GM12878 (cell line): ENCODE measurements at regions not wholly inside any gene's neighbourhood (a gene's known extent, or its start where the extent isn't known, plus 50 kb on each side); places are given as distances from the start of the nearest gene placed in this dataset.

Experiments
- ATAC-seq: fragments of 200-7000 bp; cut with Tn5 transposase; 3 replicates; pipeline ENCODE4 v1.9.1; 2020; ENCODE audit warnings: mild to moderate bottlenecking, moderate library complexity
- BruUV-seq: library from RNA; stranded (reverse); fragments of 400-500 nt; replicated peaks from 2 replicates; lab custom pipeline; 2021; lab: Mats Ljungman, UMichigan
- CTCF ChIA-PET: fragments of 300-600 bp; sonication (Branson Sonifier 250); formaldehyde crosslinking; extraction: SDS; loops from one replicate; lab custom pipeline; 2021; ENCODE audit warnings: inconsistent platforms; lab: Yijun Ruan, JAX
- POLR2A ChIA-PET: fragments of 350-600 bp; formaldehyde crosslinking; extraction: SDS; loops from one replicate; lab custom pipeline; 2021; ENCODE audit warnings: inconsistent platforms; lab: Charles Lee
- RAD21 ChIA-PET: fragments of 300-600 bp; sonication (Branson Sonifier 250); formaldehyde crosslinking; loops from one replicate; lab custom pipeline; 2023; ENCODE audit warnings: antibody characterized with exemption; ENCODE audit not compliant: unreplicated experiment; lab: Charles Lee
- SMC1A ChIA-PET: fragments of 300-600 bp; sonication (Branson Sonifier 250); formaldehyde crosslinking; loops from one replicate; lab custom pipeline; 2023; ENCODE audit not compliant: unreplicated experiment, uncharacterized antibody; lab: Charles Lee
- DNase-seq: peaks from one replicate; pipeline ENCODE4 v3.0.0-alpha.2; 2011; ENCODE audit warnings: low read depth, low spot score
- FAIRE-seq: peaks from 3 replicates; lab custom pipeline; 2011; peaks lifted over from hg19 to GRCh38; lab: Jason Lieb, UNC
- H2AFZ ChIP-seq: 2 replicates; pipeline ENCODE4 v1.6.0; 2011; ENCODE audit warnings: low read depth, low read length, control low read depth; ENCODE audit not compliant: control insufficient read depth
- H3K27ac ChIP-seq: 2 replicates; pipeline ENCODE4 v1.5.1; 2011; ENCODE audit warnings: control low read depth; ENCODE audit not compliant: control insufficient read depth, insufficient read depth
- H3K27me3 ChIP-seq, 2 experiments: replicated peaks in 1 of 2; 2 replicates each; pipeline versions ENCODE4 v1.6.0 to v1.6.1; 2011; ENCODE audit warnings: low read length in 1 of 2; ENCODE audit not compliant: control insufficient read depth in 2 of 2, insufficient read depth in 2 of 2
- H3K36me3 ChIP-seq, 2 experiments: 2 replicates each; pipeline ENCODE4 v1.5.1; 2011; ENCODE audit warnings: low read length in 1 of 2; ENCODE audit not compliant: control insufficient read depth in 2 of 2, insufficient read depth in 2 of 2
- H3K4me1 ChIP-seq: 2 replicates; pipeline ENCODE4 v1.6.1; 2011; ENCODE audit warnings: mild to moderate bottlenecking, low read length, moderate library complexity, mixed read lengths; ENCODE audit not compliant: control insufficient read depth, insufficient read depth
- H3K4me2 ChIP-seq: 2 replicates; pipeline ENCODE4 v1.6.0; 2011; ENCODE audit warnings: control low read depth; ENCODE audit not compliant: control insufficient read depth, insufficient read depth
- H3K4me3 ChIP-seq: fragments of 200-600 bp; sonication (generic); 2 replicates; pipeline ENCODE4 v1.5.1; 2016
- H3K79me2 ChIP-seq: 2 replicates; pipeline ENCODE4 v1.6.0; 2011; ENCODE audit warnings: low read length; ENCODE audit not compliant: control insufficient read depth, insufficient read depth
- H3K9ac ChIP-seq: 2 replicates; pipeline ENCODE4 v1.8.0; 2011; ENCODE audit warnings: low read length, control low read depth, mixed read lengths; ENCODE audit not compliant: control insufficient read depth, insufficient read depth
- H3K9me3 ChIP-seq: replicated peaks from 3 replicates; pipeline ENCODE4 v1.5.1; 2011; ENCODE audit warnings: mild to moderate bottlenecking, low read length; ENCODE audit not compliant: control insufficient read depth, insufficient read depth
- H4K20me1 ChIP-seq: 2 replicates; pipeline ENCODE4 v1.6.0; 2011; ENCODE audit not compliant: control insufficient read depth, insufficient read depth
- ASH2L ChIP-seq: fragments of 300-600, 200-600 bp; sonication (generic); IDR thresholded peaks from 2 replicates; pipeline ENCODE4 v1.6.1; 2017; ENCODE audit warnings: low read depth, mild to moderate bottlenecking, borderline replicate concordance
- EGR1 ChIP-seq, 2 experiments: IDR thresholded peaks; 1 replicate in 1 of 2; 2 replicates in 1 of 2; pipeline ENCODE4 v1.6.1; 2011 to 2012; ENCODE audit warnings: low read depth in 2 of 2, low read length in 2 of 2, borderline replicate concordance in 1 of 2, mild to moderate bottlenecking in 1 of 2, moderate library complexity in 1 of 2
- ESRRA ChIP-seq: IDR thresholded peaks from 2 replicates; pipeline ENCODE4 v1.6.1; 2012; ENCODE audit warnings: mild to moderate bottlenecking, low read length, improper control_type of control experiment
- IKZF1 ChIP-seq: fragments of 450-650 bp; conservative IDR thresholded peaks from 2 replicates; pipeline ENCODE4 v1.6.1; 2017; ENCODE audit warnings: antibody characterized with exemption, mild to moderate bottlenecking
- IRF4 ChIP-seq: IDR thresholded peaks from 2 replicates; pipeline ENCODE4 v1.6.1; 2011; ENCODE audit warnings: low read depth, low read length
- MTA3 ChIP-seq: IDR thresholded peaks from 2 replicates; pipeline ENCODE4 v1.6.1; 2012; ENCODE audit warnings: low read length, inconsistent platforms, borderline replicate concordance
- NFXL1 ChIP-seq: fragments of 450-650 bp; IDR thresholded peaks from 2 replicates; pipeline ENCODE4 v1.6.1; 2017; ENCODE audit warnings: antibody characterized with exemption, mild to moderate bottlenecking, borderline replicate concordance
- NFYA ChIP-seq: IDR thresholded peaks from 2 replicates; pipeline ENCODE4 v1.6.1; 2011; ENCODE audit warnings: low read depth, mild to moderate bottlenecking, low read length, improper control_type of control experiment, borderline replicate concordance
- SMAD5 ChIP-seq: IDR thresholded peaks from 2 replicates; pipeline ENCODE4 v1.6.1; 2016; ENCODE audit warnings: antibody characterized with exemption, low read depth
- SP1 ChIP-seq: IDR thresholded peaks from one replicate; pipeline ENCODE4 v1.6.1; 2011; ENCODE audit warnings: low read depth, low read length
- SRF ChIP-seq, 2 experiments: IDR thresholded peaks; 2 replicates each; pipeline ENCODE4 v1.6.1; 2011; ENCODE audit warnings: low read depth in 2 of 2, low read length in 2 of 2, mild to moderate bottlenecking in 1 of 2, moderate library complexity in 1 of 2
- WRNIP1 ChIP-seq: IDR thresholded peaks from 2 replicates; pipeline ENCODE4 v1.6.1; 2011; ENCODE audit warnings: low read depth, low read length, improper control_type of control experiment, borderline replicate concordance
- WGBS: methylation state at CpG from one replicate; pipeline ENCODE4 v1.1.6; 2016; ENCODE audit warnings: low lambda C conversion rate; ENCODE audit not compliant: insufficient replicate concordance, insufficient coverage; ENCODE audit errors: missing lambda C conversion rate; 5-methylcytosine and 5-hydroxymethylcytosine counted together
- in situ Hi-C: fragments of 300-500 bp; cut with MboI; formaldehyde crosslinking; loops from 9 replicates; pipeline ENCODE4 v1.14.3; 2018; ENCODE audit warnings: mixed read lengths
- intact Hi-C: fragments of 100-400 bp; cut with micrococcal nuclease; formaldehyde crosslinking; loops from one replicate; pipeline ENCODE4 v1.14.2; 2022; ENCODE audit not compliant: unreplicated experiment
- TF ChIP-seq, protein P1 (sequence below): fragments of 450-650 bp; IDR thresholded peaks from 2 replicates; pipeline ENCODE4 v1.6.1; 2017; ENCODE audit warnings: borderline replicate concordance
- TF ChIP-seq, protein P2 (sequence below): fragments of 450-650 bp; formaldehyde crosslinking; IDR thresholded peaks from 2 replicates; pipeline ENCODE4 v1.4.0; 2022; ENCODE audit warnings: mild to moderate bottlenecking, moderate library complexity
- TF ChIP-seq, protein P3 (sequence below): IDR thresholded peaks from 2 replicates; pipeline ENCODE4 v1.6.1; 2012; ENCODE audit warnings: low read depth, low read length, improper control_type of control experiment

DNA sequence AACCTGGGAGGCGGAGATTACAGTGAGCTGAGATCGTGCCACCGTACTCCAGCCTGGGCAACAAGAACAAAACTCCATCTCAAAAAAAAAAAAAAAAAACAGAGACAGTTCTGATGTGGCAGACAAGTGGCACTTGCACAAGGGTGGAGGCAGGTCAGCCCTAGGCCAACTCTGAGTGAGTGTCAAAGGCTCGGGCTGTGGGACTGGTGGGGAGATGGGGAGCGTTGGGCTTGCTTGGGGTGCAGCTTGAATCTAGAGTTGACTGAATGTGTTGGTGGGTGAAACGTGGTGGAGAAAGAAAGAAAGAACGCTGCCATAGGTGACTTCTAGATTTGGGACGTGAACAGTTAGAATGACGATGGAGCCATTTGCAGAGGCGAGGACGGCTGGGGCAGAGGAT, 121.3 kb upstream of the SPACA7 start (continued):
- TF ChIP-seq, protein P1, sequence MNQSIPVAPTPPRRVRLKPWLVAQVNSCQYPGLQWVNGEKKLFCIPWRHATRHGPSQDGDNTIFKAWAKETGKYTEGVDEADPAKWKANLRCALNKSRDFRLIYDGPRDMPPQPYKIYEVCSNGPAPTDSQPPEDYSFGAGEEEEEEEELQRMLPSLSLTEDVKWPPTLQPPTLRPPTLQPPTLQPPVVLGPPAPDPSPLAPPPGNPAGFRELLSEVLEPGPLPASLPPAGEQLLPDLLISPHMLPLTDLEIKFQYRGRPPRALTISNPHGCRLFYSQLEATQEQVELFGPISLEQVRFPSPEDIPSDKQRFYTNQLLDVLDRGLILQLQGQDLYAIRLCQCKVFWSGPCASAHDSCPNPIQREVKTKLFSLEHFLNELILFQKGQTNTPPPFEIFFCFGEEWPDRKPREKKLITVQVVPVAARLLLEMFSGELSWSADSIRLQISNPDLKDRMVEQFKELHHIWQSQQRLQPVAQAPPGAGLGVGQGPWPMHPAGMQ, result no peak
- no peak for TF ChIP-seq NFXL1
- no peak for TF ChIP-seq SP1

DNA sequence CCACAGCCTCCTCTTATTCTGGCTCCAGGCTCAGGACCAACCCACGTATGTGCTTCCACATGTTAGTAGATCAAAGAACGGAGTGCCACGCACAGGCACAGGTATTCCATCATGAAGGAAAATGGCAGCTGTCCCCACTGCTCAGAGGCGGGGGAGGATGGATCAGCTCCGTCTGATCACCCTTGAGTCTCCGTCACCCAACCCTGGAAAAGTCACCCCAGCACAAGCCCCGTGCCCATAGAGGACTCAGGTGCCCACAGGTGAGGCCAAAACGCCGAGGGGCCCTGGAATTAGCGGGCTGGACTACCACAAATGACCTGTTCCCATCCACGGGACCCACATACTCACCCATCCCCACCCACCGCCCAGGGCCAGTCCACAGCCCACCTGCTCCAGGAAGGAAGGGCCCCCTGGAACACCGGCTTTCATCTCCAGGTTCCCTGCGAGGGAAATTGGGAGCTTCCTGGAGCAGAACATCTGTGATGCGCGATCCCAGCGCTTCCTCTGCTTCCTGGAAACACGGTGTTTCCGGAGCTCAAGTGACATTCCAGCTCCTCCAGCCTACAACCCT, 120.5 kb upstream of the SPACA7 start:
- CTCF ChIA-PET, result interaction anchor here (1.3 kb wide), 1 partner anchor 187 kb away, joined by 3 read pairs; no protein-coding TSS in a partner anchor
- TF ChIP-seq NFYA, result no peak
- no peak for TF ChIP-seq ASH2L
- TF ChIP-seq, protein P2, sequence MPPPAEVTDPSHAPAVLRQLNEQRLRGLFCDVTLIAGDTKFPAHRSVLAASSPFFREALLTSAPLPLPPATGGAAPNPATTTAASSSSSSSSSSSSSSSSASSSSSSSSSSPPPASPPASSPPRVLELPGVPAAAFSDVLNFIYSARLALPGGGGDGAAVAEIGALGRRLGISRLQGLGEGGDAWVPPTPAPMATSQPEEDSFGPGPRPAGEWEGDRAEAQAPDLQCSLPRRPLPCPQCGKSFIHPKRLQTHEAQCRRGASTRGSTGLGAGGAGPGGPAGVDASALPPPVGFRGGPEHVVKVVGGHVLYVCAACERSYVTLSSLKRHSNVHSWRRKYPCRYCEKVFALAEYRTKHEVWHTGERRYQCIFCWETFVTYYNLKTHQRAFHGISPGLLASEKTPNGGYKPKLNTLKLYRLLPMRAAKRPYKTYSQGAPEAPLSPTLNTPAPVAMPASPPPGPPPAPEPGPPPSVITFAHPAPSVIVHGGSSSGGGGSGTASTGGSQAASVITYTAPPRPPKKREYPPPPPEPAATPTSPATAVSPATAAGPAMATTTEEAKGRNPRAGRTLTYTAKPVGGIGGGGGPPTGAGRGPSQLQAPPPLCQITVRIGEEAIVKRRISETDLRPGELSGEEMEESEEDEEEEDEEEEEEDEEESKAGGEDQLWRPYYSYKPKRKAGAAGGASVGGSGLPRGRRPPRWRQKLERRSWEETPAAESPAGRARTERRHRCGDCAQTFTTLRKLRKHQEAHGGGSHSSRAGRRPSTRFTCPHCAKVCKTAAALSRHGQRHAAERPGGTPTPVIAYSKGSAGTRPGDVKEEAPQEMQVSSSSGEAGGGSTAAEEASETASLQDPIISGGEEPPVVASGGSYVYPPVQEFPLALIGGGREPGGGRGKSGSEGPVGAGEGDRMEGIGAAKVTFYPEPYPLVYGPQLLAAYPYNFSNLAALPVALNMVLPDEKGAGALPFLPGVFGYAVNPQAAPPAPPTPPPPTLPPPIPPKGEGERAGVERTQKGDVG, result no peak
- TF ChIP-seq IKZF1, result no peak
- TF ChIP-seq, protein P3, sequence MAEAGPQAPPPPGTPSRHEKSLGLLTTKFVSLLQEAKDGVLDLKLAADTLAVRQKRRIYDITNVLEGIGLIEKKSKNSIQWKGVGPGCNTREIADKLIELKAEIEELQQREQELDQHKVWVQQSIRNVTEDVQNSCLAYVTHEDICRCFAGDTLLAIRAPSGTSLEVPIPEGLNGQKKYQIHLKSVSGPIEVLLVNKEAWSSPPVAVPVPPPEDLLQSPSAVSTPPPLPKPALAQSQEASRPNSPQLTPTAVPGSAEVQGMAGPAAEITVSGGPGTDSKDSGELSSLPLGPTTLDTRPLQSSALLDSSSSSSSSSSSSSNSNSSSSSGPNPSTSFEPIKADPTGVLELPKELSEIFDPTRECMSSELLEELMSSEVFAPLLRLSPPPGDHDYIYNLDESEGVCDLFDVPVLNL, result no peak
- TF ChIP-seq ESRRA, result no peak
- no peak for TF ChIP-seq WRNIP1
- no peak for TF ChIP-seq SRF (IDR thresholded peaks at IDR 0.05; ENCODE audit: low read depth in 2 of 2, low read length in 2 of 2)
- TF ChIP-seq MTA3, result no peak
- TF ChIP-seq IRF4, result no peak
- TF ChIP-seq SMAD5, result no peak
- no peak for TF ChIP-seq EGR1 (IDR thresholded peaks at IDR 0.05; ENCODE audit: borderline replicate concordance in 1 of 2, low read depth in 2 of 2, low read length in 2 of 2)

More for the DNA sequence above, 120.5 kb upstream of the SPACA7 start:
- ChIA-PET SMC1A (interaction anchor here (1.1 kb wide), 1 partner anchor 16 kb away, joined by 3 read pairs; no protein-coding TSS in a partner anchor), RAD21 (no interaction called here), POLR2A (no interaction called here)
- WGBS, result 39% methylated on average over 19 of the region's 19 CpGs
- in situ Hi-C loops (no loop called here), intact Hi-C loops (no loop called here)
- Histone ChIP-seq H3K36me3 (no peaks in the 10 kb centered on the region), H3K9me3 (no peaks in the 10 kb centered on the region; the same call in 2 of the 3 replicates), H2AFZ (no peak overlapping the region), H3K79me2 (no peaks in the 10 kb centered on the region), H3K4me3 (no peak overlapping the region), H4K20me1 (no peaks in the 10 kb centered on the region), H3K9ac (no peak overlapping the region), H3K4me2 (no peak overlapping the region), H3K27ac (no peak overlapping the region), H3K27me3 (no peaks in the 10 kb centered on the region), H3K4me1 (no peaks in the 10 kb centered on the region)
- BruUV-seq, result no TSS peak
- FAIRE-seq (no peak), ATAC-seq (no peak), DNase-seq (no peak)
